HG03439 (cell line): ENCODE measurements at regions not wholly inside any gene's neighbourhood (a gene's known extent, or its start where the extent isn't known, plus 50 kb on each side); places are given as distances from the start of the nearest gene placed in this dataset.

Experiments used
- ATAC-seq: cut with Tn5 transposase; IDR thresholded peaks from one replicate; pipeline ENCODE4 v1.9.1; 2021; ENCODE audit warnings: mild to moderate bottlenecking, moderate library complexity; ENCODE audit not compliant: unreplicated experiment

DNA sequence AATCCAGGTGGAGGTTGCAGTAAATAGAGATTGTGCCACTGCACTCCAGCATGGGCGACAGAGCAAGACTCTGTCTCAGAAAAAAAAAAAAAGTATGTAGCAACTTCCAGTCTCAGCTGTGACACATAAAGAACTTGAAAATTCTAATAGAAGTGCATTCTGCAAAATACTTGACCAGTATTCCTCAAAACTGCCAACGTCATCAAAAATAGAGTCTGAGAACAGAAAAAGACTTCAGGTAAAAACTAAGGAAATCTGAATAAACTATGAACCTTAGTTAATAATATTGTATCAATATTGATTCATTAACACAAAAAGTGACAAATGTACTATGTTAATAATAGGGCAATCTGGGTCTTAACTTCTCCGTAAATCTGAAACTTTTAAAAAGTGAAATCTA is 76.7 kb upstream of the WDR75 start:
- no peak for ATAC-seq

DNA sequence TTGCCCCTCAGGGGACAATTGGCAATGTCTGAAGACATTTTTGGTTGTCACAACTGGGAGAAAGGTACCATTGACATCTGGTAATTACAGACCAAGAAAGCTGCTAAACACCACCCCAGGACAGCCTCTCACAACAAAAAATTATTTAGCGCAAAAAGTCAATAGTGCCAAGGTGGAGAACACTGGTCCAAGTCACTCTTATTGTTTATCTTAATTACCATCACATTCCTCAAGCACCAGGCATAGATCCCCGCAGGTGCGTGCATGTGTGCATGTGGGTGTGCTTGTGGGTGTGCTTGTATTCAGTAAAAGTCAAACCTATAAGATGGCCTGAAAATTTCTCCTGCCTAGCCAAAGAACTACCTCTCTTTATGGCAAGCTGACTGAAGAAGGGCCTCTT is 74.9 kb upstream of the WDR75 start:
- no peak for ATAC-seq

- no peak for ATAC-seq
These were observed 73.9 kb upstream of the WDR75 start for GRCh38 chr2:189367343-189367742.

GRCh38 chr2:189369566-189369965 is 71.7 kb upstream of the WDR75 start:
- ATAC-seq = no peak

GRCh38 chr2:189370719-189371118 is 70.6 kb upstream of the WDR75 start:
- ATAC-seq = no peak

DNA sequence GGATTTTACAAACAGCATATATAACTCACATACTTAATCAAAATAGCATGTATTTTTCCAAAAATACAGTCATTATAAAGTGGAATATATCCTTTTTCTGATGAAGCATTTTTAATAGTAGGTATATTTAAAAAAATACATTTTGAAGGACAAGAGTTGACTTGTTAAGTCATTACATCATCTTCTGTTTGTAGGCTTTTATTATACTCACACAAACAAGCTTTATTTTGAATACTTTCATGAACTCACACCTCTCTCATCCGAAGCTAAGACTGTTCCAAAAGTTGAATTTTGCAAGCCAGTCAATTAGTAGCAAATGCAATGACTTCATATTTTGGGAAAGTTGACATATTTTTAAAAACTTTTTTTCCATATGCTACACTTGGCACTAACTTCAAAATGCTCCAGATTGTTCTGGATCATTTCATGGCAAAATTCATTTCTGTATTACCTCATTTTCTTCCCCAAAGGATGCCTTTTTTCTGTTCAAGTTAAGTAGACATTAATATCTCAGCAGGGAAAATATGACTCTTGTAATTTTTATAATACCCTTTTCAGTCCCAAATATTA is 68.5 kb upstream of the WDR75 start:
- no peak for ATAC-seq

DNA sequence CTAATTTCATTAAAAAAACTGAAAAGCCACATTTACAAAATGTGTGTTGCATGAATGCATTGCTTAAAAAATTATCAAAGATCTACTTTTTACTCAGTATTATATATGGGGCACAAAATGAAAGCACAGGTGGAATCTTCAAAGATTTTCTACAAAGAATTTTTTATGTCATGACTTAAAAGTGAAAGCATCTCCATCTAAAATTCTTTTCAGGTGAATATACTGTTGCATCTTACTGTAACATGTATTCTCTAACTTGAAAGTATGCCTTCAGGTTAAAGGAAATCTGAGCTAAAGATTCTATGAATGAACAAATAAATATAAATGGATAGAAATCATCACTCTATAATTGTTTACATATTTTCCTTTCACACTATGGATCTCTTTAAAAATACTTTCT is 66.8 kb upstream of the WDR75 start:
- ATAC-seq = no peak

- ATAC-seq = no peak
These were observed 65.4 kb upstream of the WDR75 start for GRCh38 chr2:189375842-189376241.

- ATAC-seq = no peak
These were observed 62.0 kb upstream of the WDR75 start for GRCh38 chr2:189379287-189379630.

DNA sequence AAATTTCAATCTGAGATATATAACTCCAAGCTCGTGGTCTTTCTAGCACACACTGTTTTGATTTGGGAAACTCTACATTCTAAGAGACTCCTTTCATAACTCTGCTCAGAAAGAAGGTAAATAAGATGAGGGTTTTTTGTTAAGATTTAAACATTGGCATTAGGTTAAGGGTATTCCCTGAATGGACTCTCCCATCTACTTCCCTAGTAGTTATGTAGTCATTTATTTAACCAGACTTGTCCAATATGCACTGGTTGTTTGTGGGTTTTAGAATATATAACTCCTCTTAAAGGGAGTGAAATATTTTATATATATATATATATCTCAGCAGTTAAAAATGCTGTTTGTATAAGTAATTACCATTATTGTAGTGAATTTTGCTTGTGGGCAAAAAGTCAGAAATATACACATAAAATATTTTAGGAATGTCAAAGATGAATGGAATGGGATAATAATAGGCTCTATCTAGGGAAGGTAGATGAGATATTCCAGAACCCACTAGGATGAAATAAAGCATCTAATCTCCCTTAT is 61.5 kb upstream of the WDR75 start:
- ATAC-seq = no peak

DNA sequence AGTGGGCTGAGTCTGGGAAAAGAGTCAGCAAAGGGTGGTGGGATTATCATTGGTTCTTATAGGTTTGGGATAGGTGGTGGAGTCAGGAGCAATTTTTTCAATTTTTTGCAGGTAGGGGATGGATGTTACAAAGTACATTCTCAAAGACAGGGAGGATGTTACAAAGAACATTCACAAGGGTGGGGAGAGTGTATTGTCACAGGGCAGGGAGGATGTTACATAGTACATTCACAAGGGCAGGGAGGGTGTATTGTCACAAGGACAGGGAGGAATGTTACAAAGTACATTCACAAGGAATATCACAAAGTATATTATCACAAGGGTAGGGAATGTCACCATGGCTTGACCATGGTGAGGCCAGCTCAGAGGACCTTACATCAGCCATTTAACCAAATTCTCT is 58.6 kb upstream of the WDR75 start:
- no peak for ATAC-seq

DNA sequence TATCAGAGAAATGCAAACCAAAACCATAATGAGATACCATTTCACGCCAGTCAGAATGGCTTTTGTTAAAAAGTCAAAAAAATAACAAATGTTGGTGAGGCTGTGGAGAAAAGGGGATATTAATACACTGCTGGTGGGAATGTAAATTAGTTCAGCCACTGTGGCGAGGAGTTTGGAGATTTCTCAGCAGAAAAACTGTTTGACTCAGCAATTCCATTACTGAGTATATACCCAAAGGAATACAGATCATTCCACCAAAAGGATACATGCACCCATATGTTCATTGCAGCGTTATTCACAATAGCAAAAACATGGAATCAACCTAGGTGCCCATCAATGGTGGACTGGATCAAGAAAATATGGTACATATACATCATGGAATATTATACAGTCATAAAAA is 54.5 kb upstream of the WDR75 start:
- no peak for ATAC-seq

DNA sequence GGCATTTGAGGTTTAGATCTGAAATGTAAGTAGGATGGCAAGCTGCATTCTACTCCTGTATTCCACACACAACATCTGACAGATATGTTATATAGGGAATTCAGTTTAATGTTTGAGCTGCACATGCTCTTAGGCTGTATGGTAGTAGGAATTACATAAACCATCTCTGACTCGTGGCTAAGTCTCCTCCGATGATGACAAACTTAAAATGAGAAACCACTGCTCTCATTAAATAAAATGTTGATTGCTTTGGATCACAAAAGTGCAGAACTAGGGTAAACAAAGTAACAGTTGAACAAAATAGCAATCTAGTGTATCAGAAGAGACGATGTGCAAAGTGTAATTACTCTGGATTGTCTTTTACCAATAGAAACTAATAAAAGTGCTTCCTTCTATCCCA is 50.1 kb upstream of the WDR75 start:
- ATAC-seq = no peak
